HG02885 (cell line): ENCODE measurements at regions not wholly inside any gene's neighbourhood (a gene's known extent, or its start where the extent isn't known, plus 50 kb on each side); places are given as distances from the start of the nearest gene placed in this dataset.
"Not testable (repeated sequence)": the region's sequence is repeated elsewhere in the genome, so short reads cannot be mapped to it uniquely, and the experiment has no call there.

Experiments
- ATAC-seq: cut with Tn5 transposase; IDR thresholded peaks from one replicate; pipeline ENCODE4 v1.9.1; 2021; ENCODE audit warnings: mild to moderate bottlenecking; ENCODE audit not compliant: unreplicated experiment, poor library complexity

GRCh38 chr10:23723796-23724195, 284.9 kb downstream of the OTUD1 start:
- no peak for ATAC-seq

GRCh38 chr10:23725548-23725947, 286.7 kb downstream of the OTUD1 start:
- ATAC-seq = no peak

GRCh38 chr10:23742368-23742767, 303.5 kb downstream of the OTUD1 start:
- peak; percentile 99 for ATAC-seq

- peak; percentile 12 for ATAC-seq
Observed at GRCh38 chr10:23742807-23743206, 303.9 kb downstream of the OTUD1 start.

GRCh38 chr10:23754179-23754578, 315.3 kb downstream of the OTUD1 start:
- no peak for ATAC-seq

GRCh38 chr10:23754941-23755340, 316.1 kb downstream of the OTUD1 start:
- ATAC-seq = no peak

- ATAC-seq = no peak
Observed at GRCh38 chr10:23755556-23755955, 316.7 kb downstream of the OTUD1 start.

- no peak for ATAC-seq
Observed at GRCh38 chr10:23768281-23768680, 329.4 kb downstream of the OTUD1 start.

GRCh38 chr10:23777153-23777552, 338.3 kb downstream of the OTUD1 start:
- ATAC-seq = no peak

- no peak for ATAC-seq
Observed at GRCh38 chr10:23779301-23779700, 340.4 kb downstream of the OTUD1 start.

GRCh38 chr10:23780331-23780730, 341.5 kb downstream of the OTUD1 start:
- no peak for ATAC-seq

GRCh38 chr10:23786594-23786993, 347.7 kb downstream of the OTUD1 start:
- ATAC-seq = no peak

GRCh38 chr10:23793577-23793976, 354.7 kb downstream of the OTUD1 start:
- ATAC-seq = no peak

GRCh38 chr10:23797452-23797851, 358.6 kb downstream of the OTUD1 start:
- not testable (repeated sequence) for ATAC-seq

GRCh38 chr10:23804125-23804524, 365.2 kb downstream of the OTUD1 start:
- no peak for ATAC-seq

- no peak for ATAC-seq
Observed at GRCh38 chr10:23813687-23814086, 374.8 kb downstream of the OTUD1 start.

- ATAC-seq = no peak
Observed at GRCh38 chr10:23818484-23818883, 379.6 kb downstream of the OTUD1 start.

- no peak for ATAC-seq
Observed at GRCh38 chr10:23820792-23821191, 381.9 kb downstream of the OTUD1 start.

- no peak for ATAC-seq
Observed at GRCh38 chr10:23824822-23825221, 384.1 kb upstream of the KIAA1217 start.

GRCh38 chr10:23826421-23826820, 382.5 kb upstream of the KIAA1217 start:
- ATAC-seq = no peak

GRCh38 chr10:23829556-23829955, 379.4 kb upstream of the KIAA1217 start:
- no peak for ATAC-seq

GRCh38 chr10:23834091-23834490, 374.8 kb upstream of the KIAA1217 start:
- no peak for ATAC-seq

GRCh38 chr10:23850631-23851030, 358.3 kb upstream of the KIAA1217 start:
- ATAC-seq = no peak
